Natural killer cell (primary cell): ENCODE measurements at regions not wholly inside any gene's neighbourhood (a gene's known extent, or its start where the extent isn't known, plus 50 kb on each side); places are given as distances from the start of the nearest gene placed in this dataset.

Source experiments
- ATAC-seq, 3 donors: fragments of 150-1000 bp in 2 of 3; fragments of 200-7000 bp in 1 of 3; cut with Tn5 transposase; 1 replicate in 1 of 3; 2 replicates in 2 of 3; pipeline ENCODE4 v1.10.0; 2021; ENCODE audit warnings: mild to moderate bottlenecking in 2 of 3, moderate library complexity in 2 of 3
- DNase-seq, 2 donors: peaks; one replicate each; pipeline versions ENCODE4 v3.0.0 to v3.0.0-alpha.2; 2013 to 2021; ENCODE audit warnings: mixed read lengths in 1 of 2
- H3K27ac ChIP-seq: one replicate; pipeline ENCODE4 v1.5.1; 2013; ENCODE audit warnings: mild to moderate bottlenecking, low read length
- H3K27me3 ChIP-seq: one replicate; pipeline ENCODE4 v1.6.1; 2013; ENCODE audit warnings: low read length; ENCODE audit not compliant: control insufficient read depth, insufficient read depth
- H3K36me3 ChIP-seq: one replicate; pipeline ENCODE4 v1.6.1; 2013; ENCODE audit warnings: low read length; ENCODE audit not compliant: control insufficient read depth, insufficient read depth
- H3K4me1 ChIP-seq: one replicate; pipeline ENCODE4 v1.6.1; 2013; ENCODE audit warnings: low read length; ENCODE audit not compliant: control insufficient read depth, insufficient read depth
- H3K4me3 ChIP-seq: one replicate; pipeline ENCODE4 v1.5.1; 2013; ENCODE audit warnings: low read length
- H3K9me3 ChIP-seq: one replicate; pipeline ENCODE4 v1.6.1; 2013; ENCODE audit warnings: low read length; ENCODE audit not compliant: control insufficient read depth, insufficient read depth
- H3K27ac Mint-ChIP-seq, 2 donors: one replicate each; pipeline ENCODE4 v1.8.0; 2022; ENCODE audit warnings: mild to moderate bottlenecking in 2 of 2, mixed read lengths in 2 of 2, moderate library complexity in 1 of 2
- H3K27me3 Mint-ChIP-seq, 2 donors: one replicate each; pipeline ENCODE4 v1.8.0; 2022; ENCODE audit warnings: low read depth in 2 of 2, mixed read lengths in 2 of 2
- H3K36me3 Mint-ChIP-seq: one replicate; pipeline ENCODE4 v1.8.0; 2022; ENCODE audit warnings: mixed read lengths
- H3K4me1 Mint-ChIP-seq, 2 donors: one replicate each; pipeline ENCODE4 v1.8.0; 2022; ENCODE audit warnings: mixed read lengths in 2 of 2
- H3K4me3 Mint-ChIP-seq: one replicate; pipeline ENCODE4 v1.8.0; 2022; ENCODE audit warnings: mild to moderate bottlenecking, moderate library complexity, mixed read lengths
- H3K9me3 Mint-ChIP-seq, 2 donors: one replicate each; pipeline ENCODE4 v1.8.0; 2022; ENCODE audit warnings: mixed read lengths in 2 of 2
- WGBS: methylation state at CpG from one replicate; pipeline ENCODE4 v1.1.7; 2013; ENCODE audit warnings: missing lambda C conversion rate; ENCODE audit not compliant: insufficient coverage; 5-methylcytosine and 5-hydroxymethylcytosine counted together
- intact Hi-C: fragments of 100-400 bp; cut with micrococcal nuclease; formaldehyde crosslinking; loops from one replicate; pipeline ENCODE4 v1.14.2; 2022
- TF ChIP-seq, protein P1 (sequence below): fragments of 200-600 bp; IDR thresholded peaks from one replicate; pipeline ENCODE4 v1.8.0; 2022; ENCODE audit warnings: antibody characterized with exemption

DNA sequence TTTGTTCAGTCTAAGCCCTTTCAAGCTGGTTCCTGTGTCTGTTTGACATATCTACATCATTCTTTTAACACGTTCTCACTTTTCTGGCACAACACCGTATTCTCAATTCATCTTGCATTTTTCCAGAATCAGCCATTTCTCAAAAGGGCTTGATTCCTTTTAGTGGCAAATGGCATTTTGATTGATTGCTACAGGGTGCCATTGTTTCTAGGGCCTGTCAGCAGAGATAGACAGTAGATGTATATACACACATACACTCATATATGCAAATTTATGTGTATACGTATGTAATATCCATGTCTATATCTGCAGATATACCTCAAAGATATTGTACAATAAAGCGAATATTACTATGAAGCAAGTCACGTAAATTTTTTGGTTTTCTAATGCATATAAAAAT lies 367.9 kb upstream of the TNP1 start:
- 98% methylated on average over 2 of the region's 5 CpGs for WGBS
- no peak overlapping the region for H3K4me3 Mint-ChIP-seq
- H3K9me3 ChIP-seq, result no peaks in the 10 kb centered on the region
- no peaks in the 10 kb centered on the region for H3K36me3 Mint-ChIP-seq
- H3K9me3 Mint-ChIP-seq, result no peaks in the 10 kb centered on the region
- no peak overlapping the region for H3K27ac Mint-ChIP-seq
- TF ChIP-seq, protein P1, sequence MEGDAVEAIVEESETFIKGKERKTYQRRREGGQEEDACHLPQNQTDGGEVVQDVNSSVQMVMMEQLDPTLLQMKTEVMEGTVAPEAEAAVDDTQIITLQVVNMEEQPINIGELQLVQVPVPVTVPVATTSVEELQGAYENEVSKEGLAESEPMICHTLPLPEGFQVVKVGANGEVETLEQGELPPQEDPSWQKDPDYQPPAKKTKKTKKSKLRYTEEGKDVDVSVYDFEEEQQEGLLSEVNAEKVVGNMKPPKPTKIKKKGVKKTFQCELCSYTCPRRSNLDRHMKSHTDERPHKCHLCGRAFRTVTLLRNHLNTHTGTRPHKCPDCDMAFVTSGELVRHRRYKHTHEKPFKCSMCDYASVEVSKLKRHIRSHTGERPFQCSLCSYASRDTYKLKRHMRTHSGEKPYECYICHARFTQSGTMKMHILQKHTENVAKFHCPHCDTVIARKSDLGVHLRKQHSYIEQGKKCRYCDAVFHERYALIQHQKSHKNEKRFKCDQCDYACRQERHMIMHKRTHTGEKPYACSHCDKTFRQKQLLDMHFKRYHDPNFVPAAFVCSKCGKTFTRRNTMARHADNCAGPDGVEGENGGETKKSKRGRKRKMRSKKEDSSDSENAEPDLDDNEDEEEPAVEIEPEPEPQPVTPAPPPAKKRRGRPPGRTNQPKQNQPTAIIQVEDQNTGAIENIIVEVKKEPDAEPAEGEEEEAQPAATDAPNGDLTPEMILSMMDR, result no peak
- H3K27me3 Mint-ChIP-seq, result peaks cover 4 to 13% of the 10 kb centered on the region in 2 donors
- peaks cover 6% of the 10 kb centered on the region for H3K4me1 ChIP-seq
- DNase-seq (no peak), ATAC-seq (no peak)
- peaks cover 11% of the 10 kb centered on the region in 2 donors for H3K4me1 Mint-ChIP-seq
- H3K36me3 ChIP-seq, result no peaks in the 10 kb centered on the region
- H3K4me3 ChIP-seq, result no peak overlapping the region
- intact Hi-C loops, result no loop called here
- no peak overlapping the region for H3K27ac ChIP-seq
- no peaks in the 10 kb centered on the region for H3K27me3 ChIP-seq

DNA sequence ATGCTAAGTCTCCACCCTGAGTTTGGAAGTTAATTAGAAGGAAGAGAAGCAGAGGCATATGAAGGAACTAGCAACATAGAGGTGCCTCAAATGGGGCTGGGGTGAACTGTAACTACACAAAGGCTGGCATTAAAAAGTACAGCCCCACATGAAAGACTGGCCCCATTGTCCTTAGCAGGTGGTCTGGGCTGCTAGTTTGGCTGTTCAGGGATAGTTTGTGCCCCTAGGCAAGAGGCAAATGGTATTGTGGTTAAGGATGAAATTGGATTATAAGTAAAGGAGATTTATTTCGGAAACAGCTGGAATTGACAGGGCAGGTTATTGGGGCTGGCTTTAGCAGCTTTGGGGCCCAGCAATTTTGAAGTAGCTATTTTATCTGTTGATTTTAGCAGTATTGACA lies 365.7 kb upstream of the TNP1 start:
- ATAC-seq (no peak), DNase-seq (no peak)
- Histone ChIP-seq H3K27me3 (no peaks in the 10 kb centered on the region), H3K4me1 (peaks cover 9% of the 10 kb centered on the region), H3K4me3 (no peak overlapping the region), H3K27ac (no peak overlapping the region), H3K9me3 (no peaks in the 10 kb centered on the region), H3K36me3 (no peaks in the 10 kb centered on the region)
- TF ChIP-seq, protein P1, result no peak
- Mint-ChIP-seq H3K27ac (no peak overlapping the region), H3K27me3 (peaks cover 0 to 6% of the 10 kb centered on the region in 2 donors), H3K9me3 (no peaks in the 10 kb centered on the region), H3K36me3 (no peaks in the 10 kb centered on the region), H3K4me3 (no peak overlapping the region), H3K4me1 (peaks cover 16 to 18% of the 10 kb centered on the region in 2 donors)
- WGBS, result 54% methylated on average over 1 of the region's 1 CpG
- intact Hi-C loops, result no loop called here

DNA sequence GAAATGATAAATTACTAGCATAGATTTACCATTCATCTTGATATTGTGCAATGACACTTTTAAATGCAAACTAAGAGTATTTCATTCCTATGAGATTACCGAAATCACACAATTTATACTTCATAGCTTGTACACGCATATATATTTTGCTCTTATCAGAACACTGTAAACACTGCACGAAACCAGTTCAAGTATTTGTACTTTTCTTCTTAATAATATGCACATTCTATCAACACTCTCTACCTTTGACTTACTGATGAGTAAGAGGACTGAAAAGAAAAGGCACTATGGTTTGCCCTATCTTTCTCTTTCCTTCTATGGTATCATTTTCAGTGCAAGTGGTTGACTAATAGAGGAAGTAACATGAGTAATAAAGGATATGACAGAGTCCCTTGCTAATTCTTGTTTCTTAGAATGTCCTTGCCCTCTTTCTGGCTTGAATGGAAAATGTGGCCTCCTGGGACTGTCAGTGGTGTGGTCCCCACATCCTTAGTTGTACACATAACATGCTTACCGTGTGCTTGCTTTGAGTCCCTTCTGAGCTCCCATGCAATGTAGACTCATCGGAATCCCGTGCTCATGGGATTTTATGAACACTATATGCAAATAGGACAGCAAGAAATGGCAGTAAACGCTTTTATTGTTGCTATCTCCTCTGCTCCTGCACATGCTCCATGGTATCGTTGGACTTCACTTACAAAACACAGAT lies 363.5 kb upstream of the TNP1 start:
- DNase-seq, result peak in 1 of 2 donors; percentile 6

More for the DNA sequence above, 363.5 kb upstream of the TNP1 start:
- peaks cover 9% of the 10 kb centered on the region for H3K4me1 ChIP-seq
- Mint-ChIP-seq H3K9me3 (no peaks in the 10 kb centered on the region), H3K4me3 (peak overlapping the region; percentile 22), H3K27me3 (peaks cover 0 to 3% of the 10 kb centered on the region in 2 donors), H3K4me1 (peaks cover 18 to 31% of the 10 kb centered on the region in 2 donors), H3K27ac (peak overlapping the region; percentile 16 to 68), H3K36me3 (no peaks in the 10 kb centered on the region)
- intact Hi-C loops, result no loop called here
- 61% methylated on average over 8 of the region's 8 CpGs for WGBS
- no peaks in the 10 kb centered on the region for H3K36me3 ChIP-seq
- H3K4me3 ChIP-seq, result no peak overlapping the region
- H3K27me3 ChIP-seq, result no peaks in the 10 kb centered on the region
- H3K27ac ChIP-seq, result no peak overlapping the region
- TF ChIP-seq, protein P1, result no peak
- no peaks in the 10 kb centered on the region for H3K9me3 ChIP-seq
- ATAC-seq, result peak; percentile 71 to 84 (median 81)
